GM21717 (cell line): ENCODE measurements at regions not wholly inside any gene's neighbourhood (a gene's known extent, or its start where the extent isn't known, plus 50 kb on each side); places are given as distances from the start of the nearest gene placed in this dataset.
"Not testable (repeated sequence)": the region's sequence is repeated elsewhere in the genome, so short reads cannot be mapped to it uniquely, and the experiment has no call there.

ENCODE experiments used
- ATAC-seq: cut with Tn5 transposase; IDR thresholded peaks from one replicate; pipeline ENCODE4 v1.9.1; 2021; ENCODE audit warnings: mild to moderate bottlenecking, moderate library complexity; ENCODE audit not compliant: unreplicated experiment

DNA sequence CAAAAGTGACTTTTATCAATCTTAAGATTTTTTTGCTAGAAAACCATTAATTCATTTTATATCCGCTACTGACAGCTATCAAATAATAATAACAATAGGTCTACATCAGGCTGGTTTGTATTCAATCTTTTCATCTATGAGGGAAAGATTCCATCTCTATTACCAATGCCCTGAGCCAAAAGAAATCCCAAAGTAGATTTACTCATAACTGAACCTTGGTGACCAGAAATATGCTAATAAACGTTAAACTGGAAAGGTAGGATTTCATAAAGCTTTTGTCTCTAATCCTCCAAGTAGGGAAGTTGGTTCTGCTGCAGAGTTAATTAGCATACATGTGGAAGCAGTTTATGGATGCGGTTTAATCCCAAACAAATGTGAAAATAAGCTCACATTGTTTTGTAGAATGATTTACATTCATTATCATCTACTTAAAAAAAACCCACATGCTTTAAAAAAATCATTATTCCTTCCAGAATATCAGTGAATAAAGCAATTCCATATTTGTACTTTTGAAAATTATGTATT lies 715.5 kb downstream of the CETN3 start:
- ATAC-seq: no peak

DNA sequence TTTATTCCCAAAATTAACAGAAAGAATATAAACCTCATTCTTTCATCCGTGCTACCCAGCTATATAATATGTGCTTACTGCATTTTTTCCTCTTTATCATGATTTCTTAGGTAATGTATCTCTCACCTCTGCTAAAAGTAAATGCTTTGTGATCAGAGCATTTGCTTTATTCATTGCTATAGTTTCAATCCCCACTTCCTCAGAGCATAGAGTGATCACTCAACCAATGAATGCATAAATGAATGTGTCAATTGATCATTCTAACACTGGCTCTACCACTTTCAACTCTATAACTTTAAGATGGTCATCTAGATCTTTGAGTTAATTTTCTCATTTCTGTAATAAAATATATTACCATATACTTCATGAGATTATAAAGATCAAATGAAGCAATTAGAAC lies 719.2 kb downstream of the CETN3 start:
- no peak for ATAC-seq

- ATAC-seq: no peak
These were observed 723.3 kb downstream of the CETN3 start for GRCh38 chr5:89686081-89686765.

GRCh38 chr5:89676634-89677033 lies 732.9 kb downstream of the CETN3 start:
- ATAC-seq: no peak

- ATAC-seq: no peak
These were observed 736.5 kb downstream of the CETN3 start for GRCh38 chr5:89673019-89673418.

DNA sequence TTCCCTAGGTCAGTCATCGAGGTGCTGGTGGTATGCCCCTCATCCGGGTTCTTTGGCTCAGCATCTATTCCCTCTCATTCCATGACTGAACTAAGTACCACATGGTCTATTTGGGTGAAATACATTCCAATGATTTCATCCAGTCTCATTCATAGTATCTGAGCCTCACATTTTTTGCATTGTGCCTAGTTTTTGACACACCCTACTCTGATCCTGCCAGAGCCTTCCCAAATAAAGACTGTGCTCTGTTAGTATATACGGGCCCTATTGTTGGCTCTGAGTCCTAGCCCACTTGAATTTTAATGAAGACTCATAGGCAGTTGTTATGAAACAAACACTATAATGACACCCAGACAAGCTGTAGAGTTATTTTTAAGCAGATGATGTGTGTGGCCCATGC lies 740.7 kb downstream of the CETN3 start:
- no peak for ATAC-seq

DNA sequence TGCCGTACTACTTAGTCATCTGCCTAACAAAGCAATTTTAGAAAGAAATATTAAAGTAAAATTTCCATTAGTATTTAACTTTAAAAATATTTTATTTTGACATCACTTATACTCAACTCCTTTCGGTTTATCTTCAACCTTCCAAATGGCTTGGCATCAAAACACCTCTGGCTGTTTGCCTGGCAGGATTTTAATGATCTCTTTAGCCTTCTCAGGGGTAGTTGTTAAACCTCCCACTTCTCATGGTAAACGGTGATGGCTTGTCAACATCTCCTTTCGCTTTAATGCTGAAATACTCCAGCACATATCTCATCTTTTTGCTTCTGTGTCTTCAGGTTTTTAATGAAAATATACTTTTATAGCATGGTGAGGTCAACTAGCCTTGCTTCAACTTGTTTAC lies 747.1 kb downstream of the CETN3 start:
- no peak for ATAC-seq

GRCh38 chr5:89638871-89639270 lies 755.9 kb upstream of the MEF2C start:
- no peak for ATAC-seq

- ATAC-seq: not testable (repeated sequence)
These were observed 751.2 kb upstream of the MEF2C start for GRCh38 chr5:89634176-89634575.

GRCh38 chr5:89630064-89630463 lies 747.1 kb upstream of the MEF2C start:
- not testable (repeated sequence) for ATAC-seq

GRCh38 chr5:89628876-89629635 lies 746.1 kb upstream of the MEF2C start:
- no peak for ATAC-seq

DNA sequence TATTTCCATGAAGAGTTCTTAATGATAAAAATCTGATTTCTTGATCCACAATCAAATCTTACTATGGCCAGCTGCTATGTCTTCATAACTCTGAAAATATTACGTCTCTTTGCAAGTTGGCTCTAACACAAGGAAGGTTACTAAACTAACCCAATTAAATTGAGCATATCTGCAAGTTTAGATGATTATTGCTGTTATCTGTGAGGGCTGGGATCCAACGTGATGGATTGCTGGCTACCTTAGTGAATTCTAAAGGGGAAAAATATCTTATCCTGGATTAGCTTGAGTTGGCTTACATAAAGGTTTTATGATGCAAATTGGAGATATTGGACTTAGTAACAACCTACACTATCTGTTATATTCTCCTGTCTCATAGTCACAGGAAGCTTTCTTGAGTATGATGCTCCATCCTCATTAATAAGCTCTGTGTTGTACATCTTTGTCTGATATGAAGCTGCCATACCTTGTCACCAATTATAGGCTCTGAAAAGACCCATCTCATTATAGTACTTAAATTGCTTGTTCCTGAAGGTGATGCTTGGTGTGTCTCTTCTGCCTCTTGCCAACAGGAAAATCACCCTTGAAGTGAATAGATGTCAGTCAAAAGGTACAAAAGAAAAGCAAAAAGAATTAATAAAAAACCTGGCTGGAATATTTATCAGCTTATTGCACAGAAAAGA lies 733.0 kb upstream of the MEF2C start:
- ATAC-seq: no peak

DNA sequence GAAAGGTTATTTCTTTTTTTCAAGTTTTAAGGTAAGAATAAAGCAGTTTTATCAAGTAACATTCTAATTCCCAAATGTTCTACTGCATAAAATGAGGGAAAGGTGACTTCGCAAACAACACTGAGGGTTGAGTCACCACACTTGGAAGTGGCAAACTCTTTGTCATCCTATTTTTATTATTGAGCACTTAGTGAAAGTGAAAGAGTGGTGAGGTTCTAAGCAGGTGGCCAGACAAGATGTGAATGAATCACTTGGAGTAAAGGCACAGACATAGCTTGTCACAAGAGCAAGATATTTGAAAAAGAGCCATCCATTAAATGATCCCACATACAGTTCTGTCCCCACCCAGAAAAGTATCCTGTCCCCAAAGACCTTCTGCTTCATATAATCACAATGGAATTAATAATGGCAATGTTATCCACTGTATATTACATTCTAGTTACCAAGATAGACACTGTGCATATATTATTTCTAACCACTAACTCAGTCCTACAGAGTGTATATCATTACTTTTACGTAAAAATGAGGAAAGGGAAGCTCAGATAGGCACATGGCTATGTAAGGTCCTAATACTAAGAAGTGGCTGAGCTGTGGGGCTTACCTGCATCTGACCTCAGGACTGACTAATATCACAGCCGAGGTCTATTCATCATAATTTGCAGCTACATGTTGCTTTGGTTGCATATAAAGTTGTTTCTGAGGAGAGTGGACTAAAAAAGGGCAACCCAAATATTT lies 730.4 kb upstream of the MEF2C start:
- ATAC-seq: peak; percentile 100

DNA sequence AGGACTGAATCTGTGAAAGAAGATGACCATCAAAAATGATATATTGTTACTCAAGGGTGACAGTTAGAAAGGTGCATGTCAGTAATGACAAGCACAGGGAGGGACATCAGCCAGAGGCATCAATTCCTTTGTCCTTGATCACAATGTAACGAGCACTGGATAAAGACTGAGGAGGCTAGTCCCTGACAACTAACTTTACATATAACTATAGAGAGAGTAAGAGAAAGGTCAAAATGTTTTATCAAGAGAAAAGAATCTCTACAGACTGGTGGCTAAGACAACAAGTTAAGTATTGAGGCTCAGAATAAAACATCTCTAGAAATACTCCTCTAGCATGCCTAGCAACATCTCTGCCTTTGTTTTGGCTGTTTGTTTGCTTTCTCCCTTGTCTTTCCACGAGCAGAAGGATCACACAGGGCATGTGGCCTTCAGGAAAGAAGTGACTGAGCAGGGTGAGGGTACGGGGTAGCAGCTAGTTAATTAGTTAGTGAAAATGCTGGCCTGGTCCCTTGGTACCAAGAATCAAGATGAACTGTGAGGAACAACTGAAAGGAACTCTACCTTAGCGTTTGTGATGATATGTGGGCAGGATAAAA lies 724.1 kb upstream of the MEF2C start:
- no peak for ATAC-seq

- no peak for ATAC-seq
These were observed 721.4 kb upstream of the MEF2C start for GRCh38 chr5:89604342-89604741.

DNA sequence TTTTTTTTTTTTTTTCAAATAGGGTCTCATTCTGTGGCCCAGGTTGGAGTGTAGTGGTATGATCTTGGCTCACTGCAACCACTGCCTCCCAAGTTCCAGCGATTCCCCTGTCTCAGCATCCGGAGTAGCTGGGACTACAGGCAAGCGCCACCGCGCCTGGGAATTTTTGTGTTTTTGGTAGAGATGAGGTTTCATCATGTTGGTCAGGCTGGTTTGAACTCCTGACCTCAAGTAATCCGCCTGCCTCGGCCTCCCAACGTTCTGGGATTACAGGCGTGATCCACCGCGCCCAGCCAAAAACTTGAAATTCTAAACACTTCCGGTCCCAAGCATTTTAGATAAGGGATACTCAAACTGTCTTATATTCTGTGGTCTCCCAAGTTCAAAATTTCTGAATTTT lies 718.9 kb upstream of the MEF2C start:
- ATAC-seq: no peak

- ATAC-seq: peak; percentile 52
These were observed 714.9 kb upstream of the MEF2C start for GRCh38 chr5:89597878-89598277.

GRCh38 chr5:89596821-89597220 lies 713.8 kb upstream of the MEF2C start:
- no peak for ATAC-seq

DNA sequence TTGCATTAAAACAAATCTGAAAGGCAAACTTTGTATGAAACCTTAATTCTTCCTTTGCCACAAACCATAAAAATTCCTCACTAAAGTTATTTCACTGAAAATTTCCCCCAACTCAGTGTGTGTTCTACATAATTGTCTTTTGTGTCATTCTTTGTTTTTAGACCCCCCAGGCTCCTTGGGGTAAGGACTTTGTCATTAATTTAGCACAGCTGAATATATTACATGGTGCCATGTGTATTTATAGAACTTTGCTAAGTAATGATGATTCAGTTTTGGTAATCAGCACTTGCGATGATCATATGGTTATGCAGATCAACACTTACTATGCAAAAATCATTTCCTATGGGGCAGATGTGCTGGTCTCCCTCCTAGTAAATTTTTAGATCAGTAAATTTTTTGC lies 712.1 kb upstream of the MEF2C start:
- ATAC-seq: no peak

GRCh38 chr5:89584339-89584956 lies 701.5 kb upstream of the MEF2C start:
- ATAC-seq: no peak
